Stomach smooth muscle (tissue), 2 donors: ENCODE measurements at regions not wholly inside any gene's neighbourhood (a gene's known extent, or its start where the extent isn't known, plus 50 kb on each side); places are given as distances from the start of the nearest gene placed in this dataset.

Experiments used
- H3K27ac ChIP-seq: one replicate; pipeline ENCODE4 v1.7.0; 2013; ENCODE audit warnings: mild to moderate bottlenecking, low read length, inconsistent platforms
- H3K27me3 ChIP-seq, 2 donors: one replicate each; pipeline ENCODE4 v1.7.0; 2013; ENCODE audit warnings: low read length in 2 of 2; ENCODE audit not compliant: insufficient read depth in 2 of 2, control insufficient read depth in 1 of 2
- H3K36me3 ChIP-seq, 2 donors: one replicate each; pipeline ENCODE4 v1.7.0; 2013; ENCODE audit warnings: low read length in 2 of 2; ENCODE audit not compliant: control insufficient read depth in 2 of 2, insufficient read depth in 2 of 2
- H3K4me1 ChIP-seq: one replicate; pipeline ENCODE4 v1.7.0; 2013; ENCODE audit warnings: low read length; ENCODE audit not compliant: control insufficient read depth, insufficient read depth
- H3K4me3 ChIP-seq, 2 donors: one replicate each; pipeline ENCODE4 v1.7.0; 2013; ENCODE audit warnings: low read length in 2 of 2
- H3K9ac ChIP-seq, 2 donors: one replicate each; pipeline ENCODE4 v1.7.0; 2013; ENCODE audit warnings: low read length in 2 of 2, mild to moderate bottlenecking in 1 of 2
- H3K9me3 ChIP-seq, 2 donors: one replicate each; pipeline ENCODE4 v1.7.0; 2013; ENCODE audit warnings: low read length in 2 of 2; ENCODE audit not compliant: control insufficient read depth in 2 of 2
- donor health status: healthy.
- donor health status: Pancreatic carcinoma.

DNA sequence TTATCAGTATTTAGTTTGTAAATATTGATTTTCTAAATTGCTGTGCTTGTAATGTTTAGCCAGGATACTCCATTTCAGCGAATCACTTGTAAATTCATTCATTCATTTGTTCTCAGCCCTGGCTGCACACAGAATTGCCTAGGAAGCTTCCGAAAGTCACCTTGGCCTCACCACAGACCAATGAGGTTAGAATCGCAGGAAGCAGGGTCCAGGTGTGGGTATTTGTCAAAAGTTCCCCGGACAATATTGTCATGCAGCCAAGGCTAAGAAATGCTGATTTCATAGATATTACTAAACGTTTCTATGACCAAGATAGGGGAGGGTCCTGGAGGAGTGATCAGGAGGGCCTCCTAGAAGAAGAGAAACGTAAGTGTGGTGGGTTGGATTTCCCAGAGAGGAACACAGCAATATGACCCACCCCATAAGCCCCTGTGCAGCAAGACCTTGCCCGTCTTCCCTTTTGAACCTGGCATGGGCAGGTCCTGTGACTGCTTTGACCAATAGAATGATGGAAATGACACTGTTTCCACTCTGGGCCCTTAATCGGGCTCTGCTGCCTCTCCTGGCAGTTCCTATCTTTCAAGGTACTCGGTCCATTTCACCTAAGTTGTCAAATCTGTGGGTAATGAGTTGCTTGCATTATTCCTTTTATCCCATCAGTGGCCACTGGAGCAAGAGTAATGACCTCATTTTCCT lies 238.7 kb downstream of the FOXL1 start:
- Histone ChIP-seq H3K27ac (no peak overlapping the region), H3K9ac (no peak overlapping the region), H3K4me3 (no peak overlapping the region), H3K27me3 (peaks cover 8 to 21% of the 10 kb centered on the region in 2 donors), H3K36me3 (no peaks in the 10 kb centered on the region), H3K4me1 (no peaks in the 10 kb centered on the region), H3K9me3 (no peaks in the 10 kb centered on the region)

DNA sequence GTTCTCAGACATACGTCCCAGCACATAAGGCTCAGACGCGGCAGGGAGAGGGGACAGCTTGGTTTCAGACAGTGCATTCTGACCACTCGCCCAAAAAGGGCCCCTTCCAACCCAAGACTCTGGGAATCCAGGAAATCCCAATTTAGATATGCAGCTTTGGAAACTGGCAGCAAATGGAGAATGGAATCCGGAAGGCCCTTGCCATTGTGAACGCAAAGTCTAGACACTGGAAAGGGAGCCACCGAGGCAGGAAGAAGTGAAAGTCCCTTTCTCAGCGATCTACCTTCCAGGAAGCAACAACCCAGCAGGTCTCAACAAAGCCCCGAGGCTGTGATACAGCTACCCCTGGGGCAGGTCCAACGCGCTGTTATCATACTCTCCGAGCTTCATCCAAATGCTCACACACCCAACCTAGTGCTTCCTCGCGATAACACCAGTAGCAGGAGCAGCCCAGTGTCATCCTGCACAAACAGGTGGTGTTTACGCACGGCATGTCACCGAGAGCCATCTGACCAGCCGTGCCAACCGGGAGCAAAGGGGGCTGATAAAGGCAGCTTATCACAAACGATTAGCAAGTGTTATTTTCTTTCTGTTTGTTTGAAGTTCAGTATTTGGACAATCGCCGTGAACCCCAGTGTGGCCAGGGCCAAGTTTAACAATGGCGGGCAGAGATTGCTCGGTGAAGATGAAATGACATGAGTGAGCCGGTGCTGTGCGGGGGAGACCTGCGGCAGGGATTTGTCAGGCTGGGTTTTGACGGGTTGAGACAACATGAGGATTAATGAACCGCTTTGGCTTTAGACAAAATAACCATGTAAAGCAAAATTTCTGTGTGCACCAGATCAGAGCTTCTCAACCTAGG lies 240.6 kb downstream of the FOXL1 start:
- Histone ChIP-seq H3K4me3 (no peak overlapping the region), H3K27ac (no peak overlapping the region), H3K4me1 (no peaks in the 10 kb centered on the region), H3K9me3 (no peaks in the 10 kb centered on the region), H3K27me3 (peaks cover 8 to 22% of the 10 kb centered on the region in 2 donors), H3K9ac (no peak overlapping the region), H3K36me3 (no peaks in the 10 kb centered on the region)

DNA sequence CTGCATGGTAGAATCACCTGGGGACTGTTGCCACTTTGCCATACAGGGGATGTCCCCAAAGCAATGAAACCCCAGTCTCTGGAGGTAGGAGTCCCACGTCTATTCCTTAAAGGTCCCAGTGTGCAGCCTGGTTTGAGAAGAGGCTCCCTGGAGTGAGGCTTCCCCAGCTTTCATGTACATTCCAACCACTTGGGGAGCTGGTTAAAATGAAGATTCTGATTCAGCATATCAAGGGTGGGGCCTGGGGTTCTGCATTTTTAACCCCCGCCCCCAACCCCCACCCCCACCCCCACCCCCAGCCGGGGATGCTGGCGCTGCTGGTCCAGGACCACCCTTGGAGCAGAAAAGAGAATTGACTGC lies 241.2 kb downstream of the FOXL1 start:
- no peaks in the 10 kb centered on the region for H3K9me3 ChIP-seq
- H3K9ac ChIP-seq: no peak overlapping the region
- H3K4me3 ChIP-seq: no peak overlapping the region
- H3K27ac ChIP-seq: no peak overlapping the region
- peaks cover 8 to 26% of the 10 kb centered on the region in 2 donors for H3K27me3 ChIP-seq
- no peaks in the 10 kb centered on the region for H3K4me1 ChIP-seq
- H3K36me3 ChIP-seq: no peaks in the 10 kb centered on the region

DNA sequence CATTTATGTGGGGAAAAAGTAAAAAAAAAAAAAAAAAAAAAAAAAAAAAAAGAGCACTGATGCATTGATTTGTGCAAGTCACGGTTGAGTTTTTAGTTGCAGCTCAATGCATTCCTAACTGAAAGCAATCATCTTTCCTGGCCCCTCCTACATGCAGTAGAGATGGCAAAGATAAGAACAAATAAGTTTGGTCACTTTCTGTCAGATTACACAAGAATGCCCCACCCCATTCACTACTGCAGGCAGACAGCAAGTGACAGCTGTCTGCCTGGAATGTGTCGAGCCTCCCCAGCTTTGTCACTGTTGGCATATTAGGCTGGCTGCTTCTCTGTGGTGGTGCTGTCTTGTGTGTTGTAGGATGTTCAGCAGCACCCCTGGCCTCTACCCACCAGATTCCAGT lies 243.5 kb downstream of the FOXL1 start:
- H3K4me3 ChIP-seq: no peak overlapping the region
- H3K4me1 ChIP-seq: no peaks in the 10 kb centered on the region
- peaks cover 19 to 46% of the 10 kb centered on the region in 2 donors for H3K27me3 ChIP-seq
- H3K27ac ChIP-seq: no peak overlapping the region
- no peaks in the 10 kb centered on the region for H3K36me3 ChIP-seq
- H3K9me3 ChIP-seq: no peaks in the 10 kb centered on the region
- no peak overlapping the region for H3K9ac ChIP-seq

DNA sequence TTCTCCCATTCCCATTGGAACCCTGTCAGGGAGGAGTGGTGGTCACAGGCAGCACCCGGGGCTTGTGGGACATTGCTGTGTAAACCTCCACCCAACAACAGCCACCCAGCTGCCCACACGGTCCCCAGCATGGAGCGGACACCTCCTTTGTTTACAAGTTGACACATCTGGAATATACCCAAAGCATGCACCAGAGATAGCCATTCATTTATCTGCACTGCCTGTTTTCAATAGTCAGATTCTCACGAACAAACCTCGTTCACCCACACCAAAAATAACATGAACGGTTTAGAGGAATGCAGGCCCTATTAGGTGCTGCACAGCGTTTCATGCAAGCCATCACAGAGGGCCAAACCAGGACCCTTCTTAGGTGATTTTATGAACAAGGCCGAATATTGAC lies 244.8 kb downstream of the FOXL1 start:
- H3K4me1 ChIP-seq: no peaks in the 10 kb centered on the region
- no peaks in the 10 kb centered on the region for H3K9me3 ChIP-seq
- no peaks in the 10 kb centered on the region for H3K36me3 ChIP-seq
- H3K27ac ChIP-seq: no peak overlapping the region
- H3K27me3 ChIP-seq: peaks cover 28 to 49% of the 10 kb centered on the region in 2 donors
- H3K4me3 ChIP-seq: no peak overlapping the region
- H3K9ac ChIP-seq: no peak overlapping the region

DNA sequence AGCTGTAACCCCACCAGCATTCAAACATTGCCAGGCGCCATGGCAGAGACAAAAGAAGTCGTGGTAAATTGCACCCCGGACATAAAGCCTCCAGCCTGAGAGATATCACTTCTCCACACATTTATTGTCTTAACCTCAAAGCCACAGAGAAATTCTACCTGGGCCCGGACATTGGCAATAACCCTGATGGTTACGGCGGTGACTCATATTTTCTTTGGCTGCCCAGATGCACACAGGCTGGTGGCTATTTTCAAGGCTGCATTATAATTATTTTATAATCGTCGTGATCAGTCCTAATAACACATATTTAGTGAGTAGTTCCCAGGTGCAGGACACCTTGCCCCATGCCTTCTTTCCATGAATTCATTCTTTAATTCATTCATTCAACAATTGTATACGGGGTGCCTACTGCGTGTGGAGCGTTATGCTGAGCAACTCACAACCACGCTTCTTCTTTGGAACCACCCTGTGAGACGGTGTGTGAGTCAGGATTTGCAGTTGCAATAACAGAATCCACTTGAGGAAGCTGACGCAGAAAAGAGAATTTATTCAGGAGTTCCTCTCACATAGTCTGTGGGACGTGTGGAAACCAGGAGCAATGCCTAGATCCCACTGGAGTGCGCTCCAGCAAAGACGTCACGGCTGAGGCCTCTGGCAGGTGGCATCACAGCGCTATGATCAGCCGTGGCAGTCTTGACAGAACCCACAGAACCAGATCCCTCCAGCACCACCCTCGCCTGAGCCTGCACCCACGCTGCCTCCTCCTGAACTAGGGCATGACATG lies 245.7 kb downstream of the FOXL1 start:
- no peaks in the 10 kb centered on the region for H3K9me3 ChIP-seq
- H3K27ac ChIP-seq: no peak overlapping the region
- H3K4me1 ChIP-seq: no peaks in the 10 kb centered on the region
- no peaks in the 10 kb centered on the region for H3K36me3 ChIP-seq
- peaks cover 24 to 44% of the 10 kb centered on the region in 2 donors for H3K27me3 ChIP-seq
- no peak overlapping the region for H3K4me3 ChIP-seq
- no peak overlapping the region for H3K9ac ChIP-seq

DNA sequence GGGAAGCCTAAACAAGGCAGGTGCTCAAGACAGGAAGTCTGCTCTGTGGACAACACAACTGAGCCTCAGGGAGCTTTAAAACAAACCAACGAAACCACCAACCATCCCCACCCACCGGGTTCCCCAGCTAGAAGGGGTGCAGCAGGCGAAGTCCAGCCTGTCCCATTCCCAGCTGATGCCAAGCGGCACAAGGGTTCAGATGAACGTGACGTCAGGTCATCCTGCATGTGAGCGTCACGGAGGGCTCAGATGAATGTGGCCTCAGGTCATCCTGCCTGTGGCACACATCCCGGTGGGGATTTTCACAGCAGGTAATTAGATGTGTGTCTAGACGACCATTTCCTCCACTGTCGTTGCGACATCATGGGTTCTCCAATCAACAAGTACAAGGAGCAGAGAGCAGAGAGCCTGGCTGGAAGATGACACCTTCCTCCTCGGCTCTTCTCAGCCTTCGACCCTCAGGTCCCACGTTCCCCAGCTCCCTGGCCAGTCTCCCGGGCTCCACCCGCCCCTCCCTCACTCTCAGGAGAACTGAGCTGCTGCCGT lies 246.5 kb downstream of the FOXL1 start:
- Histone ChIP-seq H3K9ac (no peak overlapping the region), H3K27ac (no peak overlapping the region)

DNA sequence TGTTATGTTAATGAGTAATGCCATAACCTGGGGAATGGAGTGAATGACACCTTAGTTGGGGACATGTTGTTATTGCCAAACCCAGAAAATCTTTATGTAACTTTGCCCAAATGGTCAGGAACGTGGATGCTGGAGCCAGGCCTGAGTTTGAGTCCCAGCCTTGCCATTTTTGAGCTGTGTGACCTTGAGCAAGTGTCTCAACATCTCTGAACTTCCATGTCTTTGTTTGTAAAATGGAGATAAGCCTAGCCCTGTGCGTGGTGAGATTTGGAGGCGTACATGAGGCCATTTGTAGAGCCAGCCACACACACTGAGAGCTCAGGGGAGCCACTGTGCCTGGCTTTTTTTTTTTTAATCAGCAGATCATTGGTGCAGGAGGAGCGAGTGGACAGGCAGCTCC lies 247.3 kb downstream of the FOXL1 start:
- Histone ChIP-seq H3K4me1 (no peaks in the 10 kb centered on the region), H3K9ac (no peak overlapping the region), H3K27ac (no peak overlapping the region), H3K9me3 (no peaks in the 10 kb centered on the region), H3K27me3 (peaks cover 24 to 45% of the 10 kb centered on the region in 2 donors), H3K36me3 (no peaks in the 10 kb centered on the region), H3K4me3 (no peak overlapping the region)

More for the DNA sequence above, 246.5 kb downstream of the FOXL1 start:
- no peaks in the 10 kb centered on the region for H3K36me3 ChIP-seq
- H3K4me1 ChIP-seq: no peaks in the 10 kb centered on the region
- H3K4me3 ChIP-seq: no peak overlapping the region
- H3K27me3 ChIP-seq: peaks cover 24 to 45% of the 10 kb centered on the region in 2 donors
- H3K9me3 ChIP-seq: no peaks in the 10 kb centered on the region

DNA sequence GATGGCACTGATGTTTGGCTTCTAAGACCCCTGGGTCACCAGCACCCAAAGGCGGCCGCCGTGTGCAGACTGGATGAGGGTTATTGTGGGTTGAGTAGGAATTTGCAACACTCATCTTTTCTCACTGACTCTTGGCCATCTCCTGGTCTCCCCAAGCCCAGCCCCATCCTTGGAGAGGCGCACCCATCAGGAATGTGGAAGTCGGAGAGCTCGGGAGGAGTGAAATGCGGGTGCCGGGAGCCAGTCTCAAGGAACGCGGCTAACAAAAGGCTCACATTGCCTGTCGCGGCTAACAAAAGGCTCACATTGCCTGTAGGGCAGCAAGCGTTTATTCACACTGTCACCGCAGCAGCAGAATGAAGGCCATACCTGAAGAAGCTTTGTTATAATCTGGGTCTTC lies 248.6 kb downstream of the FOXL1 start:
- H3K9me3 ChIP-seq: no peaks in the 10 kb centered on the region
- no peak overlapping the region for H3K4me3 ChIP-seq
- peaks cover 24 to 39% of the 10 kb centered on the region in 2 donors for H3K27me3 ChIP-seq
- no peak overlapping the region for H3K27ac ChIP-seq
- no peaks in the 10 kb centered on the region for H3K36me3 ChIP-seq
- no peak overlapping the region for H3K9ac ChIP-seq
- no peaks in the 10 kb centered on the region for H3K4me1 ChIP-seq

DNA sequence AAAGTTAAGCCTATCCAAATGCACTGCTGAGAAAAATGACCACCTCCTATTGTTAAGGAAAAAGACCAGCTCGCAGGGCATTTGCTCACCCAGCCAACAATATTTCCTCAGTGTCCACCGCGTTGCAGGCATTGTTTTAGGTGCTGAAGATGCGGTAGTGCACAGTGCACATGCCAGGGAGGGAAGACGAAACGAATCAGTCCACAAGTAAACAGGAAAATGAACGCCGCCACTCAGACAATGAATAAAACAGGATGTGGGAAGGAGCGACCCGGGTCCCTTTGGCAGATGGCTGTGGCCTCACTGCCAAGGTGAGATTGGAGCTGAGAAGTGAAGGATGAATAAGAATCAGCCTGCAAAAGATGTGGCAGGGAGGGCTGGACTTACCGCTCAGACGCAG lies 249.2 kb downstream of the FOXL1 start:
- Histone ChIP-seq H3K27ac (no peak overlapping the region), H3K27me3 (peaks cover 24 to 36% of the 10 kb centered on the region in 2 donors), H3K9ac (no peak overlapping the region), H3K9me3 (no peaks in the 10 kb centered on the region), H3K36me3 (no peaks in the 10 kb centered on the region), H3K4me3 (no peak overlapping the region), H3K4me1 (no peaks in the 10 kb centered on the region)
